ENCODE measurements at regions not wholly inside any gene's neighbourhood (a gene's known extent, or its start where the extent isn't known, plus 50 kb on each side); places are given as distances from the start of the nearest gene placed in this dataset.
"Not testable (repeated sequence)": the region's sequence is repeated elsewhere in the genome, so short reads cannot be mapped to it uniquely, and the experiment has no call there.

- no peak for DNase-seq (ENCODE audit: low spot score)
Observed at GRCh38 chr15:36067483-36068274, 511.7 kb upstream of the CDIN1 start.

- no peak for DNase-seq (ENCODE audit: low spot score)
Observed at GRCh38 chr15:36075333-36075732, 504.1 kb upstream of the CDIN1 start.

GRCh38 chr15:36079021-36079420 lies 500.4 kb upstream of the CDIN1 start:
- no peak for DNase-seq (ENCODE audit: low spot score)

GRCh38 chr15:36080759-36081158 lies 498.7 kb upstream of the CDIN1 start:
- DNase-seq (ENCODE audit: low spot score), result no peak

GRCh38 chr15:36090286-36090946 lies 489.0 kb upstream of the CDIN1 start:
- DNase-seq (ENCODE audit: low spot score), result no peak

- no peak for DNase-seq (ENCODE audit: low spot score)
Observed at GRCh38 chr15:36106640-36107335, 472.6 kb upstream of the CDIN1 start.

GRCh38 chr15:36108541-36108940 lies 470.9 kb upstream of the CDIN1 start:
- no peak for DNase-seq (ENCODE audit: low spot score)

GRCh38 chr15:36109943-36110658 lies 469.3 kb upstream of the CDIN1 start:
- no peak for DNase-seq (ENCODE audit: low spot score)

- DNase-seq (ENCODE audit: low spot score), result no peak
Observed at GRCh38 chr15:36110659-36110993, 468.8 kb upstream of the CDIN1 start.

GRCh38 chr15:36117296-36117787 lies 462.1 kb upstream of the CDIN1 start:
- no peak for DNase-seq (ENCODE audit: low spot score)

GRCh38 chr15:36126194-36126593 lies 453.2 kb upstream of the CDIN1 start:
- no peak for DNase-seq (ENCODE audit: low spot score)

GRCh38 chr15:36130641-36131310 lies 448.6 kb upstream of the CDIN1 start:
- DNase-seq (ENCODE audit: low spot score), result no peak

- no peak for DNase-seq (ENCODE audit: low spot score)
Observed at GRCh38 chr15:36133742-36134141, 445.7 kb upstream of the CDIN1 start.

- no peak for DNase-seq (ENCODE audit: low spot score)
Observed at GRCh38 chr15:36136049-36136448, 443.4 kb upstream of the CDIN1 start.

GRCh38 chr15:36152936-36153335 lies 426.5 kb upstream of the CDIN1 start:
- no peak for DNase-seq (ENCODE audit: low spot score)

- peak; percentile 7 for DNase-seq (ENCODE audit: low spot score)
Observed at GRCh38 chr15:36156879-36157427, 422.5 kb upstream of the CDIN1 start.

GRCh38 chr15:36160351-36160750 lies 419.1 kb upstream of the CDIN1 start:
- peak; percentile 11 for DNase-seq (ENCODE audit: low spot score)

- DNase-seq (ENCODE audit: low spot score), result no peak
Observed at GRCh38 chr15:36161108-36161507, 418.3 kb upstream of the CDIN1 start.

GRCh38 chr15:36161771-36162212 lies 417.6 kb upstream of the CDIN1 start:
- DNase-seq (ENCODE audit: low spot score), result no peak

GRCh38 chr15:36163983-36164382 lies 415.4 kb upstream of the CDIN1 start:
- not testable (repeated sequence) for DNase-seq (ENCODE audit: low spot score)

- no peak for DNase-seq (ENCODE audit: low spot score)
Observed at GRCh38 chr15:36172955-36173354, 406.5 kb upstream of the CDIN1 start.
